ENCODE measurements at regions not wholly inside any gene's neighbourhood (a gene's known extent, or its start where the extent isn't known, plus 50 kb on each side); places are given as distances from the start of the nearest gene placed in this dataset.

GRCh38 chrX:98514032-98514431 is 1630.3 kb downstream of the RPA4 start:
- DNase-seq (ENCODE audit: low read depth), result no peak
- no peak overlapping the region for H3K4me3 ChIP-seq (replicated peaks; ENCODE audit: low read depth, low read length)
- TF ChIP-seq CTCF (IDR thresholded peaks at IDR 0.05; ENCODE audit: low read length, missing control alignments), result no peak

- DNase-seq (ENCODE audit: low read depth), result no peak
- H3K4me3 ChIP-seq (replicated peaks; ENCODE audit: low read depth, low read length), result no peak overlapping the region
- no peak for TF ChIP-seq CTCF (IDR thresholded peaks at IDR 0.05; ENCODE audit: low read length, missing control alignments)
Measured at GRCh38 chrX:98516120-98516519, 1632.4 kb downstream of the RPA4 start.

- DNase-seq (ENCODE audit: low read depth), result no peak
- TF ChIP-seq CTCF (IDR thresholded peaks at IDR 0.05; ENCODE audit: low read length, missing control alignments), result no peak
- no peak overlapping the region for H3K4me3 ChIP-seq (replicated peaks; ENCODE audit: low read depth, low read length)
Measured at GRCh38 chrX:98523026-98523425, 1639.3 kb downstream of the RPA4 start.

- H3K4me3 ChIP-seq (replicated peaks; ENCODE audit: low read depth, low read length), result no peak overlapping the region
- TF ChIP-seq CTCF (IDR thresholded peaks at IDR 0.05; ENCODE audit: low read length, missing control alignments), result no peak
- no peak for DNase-seq (ENCODE audit: low read depth)
Measured at GRCh38 chrX:98523521-98523920, 1639.8 kb downstream of the RPA4 start.

GRCh38 chrX:98548519-98548918 is 1664.8 kb downstream of the RPA4 start:
- no peak for DNase-seq (ENCODE audit: low read depth)
- H3K4me3 ChIP-seq (replicated peaks; ENCODE audit: low read depth, low read length), result no peak overlapping the region
- no peak for TF ChIP-seq CTCF (IDR thresholded peaks at IDR 0.05; ENCODE audit: low read length, missing control alignments)

- TF ChIP-seq CTCF (IDR thresholded peaks at IDR 0.05; ENCODE audit: low read length, missing control alignments), result no peak
Measured at GRCh38 chrX:98568795-98569194, 1685.1 kb downstream of the RPA4 start.

GRCh38 chrX:98605941-98606340 is 1722.2 kb downstream of the RPA4 start:
- DNase-seq (ENCODE audit: low read depth), result no peak
- H3K4me3 ChIP-seq (replicated peaks; ENCODE audit: low read depth, low read length), result no peak overlapping the region
- no peak for TF ChIP-seq CTCF (IDR thresholded peaks at IDR 0.05; ENCODE audit: low read length, missing control alignments)

More at GRCh38 chrX:98568795-98569194, 1685.1 kb downstream of the RPA4 start:
- DNase-seq (ENCODE audit: low read depth), result no peak
- no peak overlapping the region for H3K4me3 ChIP-seq (replicated peaks; ENCODE audit: low read depth, low read length)

Measured in fibroblast of pulmonary artery (primary cell).